ENCODE measurements at regions not wholly inside any gene's neighbourhood (a gene's known extent, or its start where the extent isn't known, plus 50 kb on each side); places are given as distances from the start of the nearest gene placed in this dataset.

- H3K4me3 ChIP-seq (ENCODE audit: low read length in 3 of 3), result no peak overlapping the region
- no peaks in the 10 kb centered on the region for H3K27me3 ChIP-seq (ENCODE audit: control insufficient read depth in 3 of 3, insufficient read depth in 3 of 3, low read length in 3 of 3)
- no peaks in the 10 kb centered on the region for H3K9me3 ChIP-seq (ENCODE audit: control insufficient read depth in 3 of 3, low read length in 3 of 3)
- no peaks in the 10 kb centered on the region for H3K36me3 ChIP-seq (ENCODE audit: control insufficient read depth in 3 of 3, insufficient read depth in 3 of 3, low read length in 3 of 3)
- no peak overlapping the region for H3K9ac ChIP-seq (ENCODE audit: low read depth in 1 of 3, low read length in 3 of 3)
- peaks cover 0 to 4% (median 0%) of the 10 kb centered on the region in 3 donors for H3K4me1 ChIP-seq (ENCODE audit: control insufficient read depth in 3 of 3, insufficient read depth in 3 of 3, low read length in 3 of 3)
- no peak overlapping the region for H3K27ac ChIP-seq (ENCODE audit: low read depth, low read length)
These were observed 595.7 kb upstream of the KLF4 start for GRCh38 chr9:108085294-108085693.

- H3K9ac ChIP-seq (ENCODE audit: low read depth in 1 of 3, low read length in 3 of 3), result no peak overlapping the region
- H3K4me1 ChIP-seq (ENCODE audit: control insufficient read depth in 3 of 3, insufficient read depth in 3 of 3, low read length in 3 of 3), result peaks cover 0 to 4% (median 0%) of the 10 kb centered on the region in 3 donors
- H3K27me3 ChIP-seq (ENCODE audit: control insufficient read depth in 3 of 3, insufficient read depth in 3 of 3, low read length in 3 of 3), result no peaks in the 10 kb centered on the region
- H3K4me3 ChIP-seq (ENCODE audit: low read length in 3 of 3), result no peak overlapping the region
- no peaks in the 10 kb centered on the region for H3K9me3 ChIP-seq (ENCODE audit: control insufficient read depth in 3 of 3, low read length in 3 of 3)
- H3K36me3 ChIP-seq (ENCODE audit: control insufficient read depth in 3 of 3, insufficient read depth in 3 of 3, low read length in 3 of 3), result no peaks in the 10 kb centered on the region
- H3K27ac ChIP-seq (ENCODE audit: low read depth, low read length), result no peak overlapping the region
These were observed 594.3 kb upstream of the KLF4 start for GRCh38 chr9:108083796-108084352.

- Histone ChIP-seq H3K27me3 (ENCODE audit: control insufficient read depth in 3 of 3, insufficient read depth in 3 of 3, low read length in 3 of 3) (no peaks in the 10 kb centered on the region), H3K9me3 (ENCODE audit: control insufficient read depth in 3 of 3, low read length in 3 of 3) (no peaks in the 10 kb centered on the region), H3K27ac (ENCODE audit: low read depth, low read length) (no peak overlapping the region), H3K36me3 (ENCODE audit: control insufficient read depth in 3 of 3, insufficient read depth in 3 of 3, low read length in 3 of 3) (no peaks in the 10 kb centered on the region), H3K4me3 (ENCODE audit: low read length in 3 of 3) (no peak overlapping the region), H3K4me1 (ENCODE audit: control insufficient read depth in 3 of 3, insufficient read depth in 3 of 3, low read length in 3 of 3) (peaks cover 0 to 4% (median 0%) of the 10 kb centered on the region in 3 donors), H3K9ac (ENCODE audit: low read depth in 1 of 3, low read length in 3 of 3) (no peak overlapping the region)
These were observed 593.7 kb upstream of the KLF4 start for GRCh38 chr9:108083160-108083750.

- Histone ChIP-seq H3K27me3 (ENCODE audit: control insufficient read depth in 3 of 3, insufficient read depth in 3 of 3, low read length in 3 of 3) (no peaks in the 10 kb centered on the region), H3K9me3 (ENCODE audit: control insufficient read depth in 3 of 3, low read length in 3 of 3) (no peaks in the 10 kb centered on the region), H3K9ac (ENCODE audit: low read depth in 1 of 3, low read length in 3 of 3) (no peak overlapping the region), H3K4me1 (ENCODE audit: control insufficient read depth in 3 of 3, insufficient read depth in 3 of 3, low read length in 3 of 3) (no peaks in the 10 kb centered on the region), H3K36me3 (ENCODE audit: control insufficient read depth in 3 of 3, insufficient read depth in 3 of 3, low read length in 3 of 3) (no peaks in the 10 kb centered on the region), H3K27ac (ENCODE audit: low read depth, low read length) (no peak overlapping the region), H3K4me3 (ENCODE audit: low read length in 3 of 3) (no peak overlapping the region)
These were observed 591.5 kb upstream of the KLF4 start for GRCh38 chr9:108081112-108081511.

GRCh38 chr9:108080285-108080684, 590.7 kb upstream of the KLF4 start:
- no peaks in the 10 kb centered on the region for H3K4me1 ChIP-seq (ENCODE audit: control insufficient read depth in 3 of 3, insufficient read depth in 3 of 3, low read length in 3 of 3)
- H3K9ac ChIP-seq (ENCODE audit: low read depth in 1 of 3, low read length in 3 of 3), result no peak overlapping the region
- no peaks in the 10 kb centered on the region for H3K9me3 ChIP-seq (ENCODE audit: control insufficient read depth in 3 of 3, low read length in 3 of 3)
- H3K27me3 ChIP-seq (ENCODE audit: control insufficient read depth in 3 of 3, insufficient read depth in 3 of 3, low read length in 3 of 3), result no peaks in the 10 kb centered on the region
- H3K4me3 ChIP-seq (ENCODE audit: low read length in 3 of 3), result no peak overlapping the region
- no peak overlapping the region for H3K27ac ChIP-seq (ENCODE audit: low read depth, low read length)
- H3K36me3 ChIP-seq (ENCODE audit: control insufficient read depth in 3 of 3, insufficient read depth in 3 of 3, low read length in 3 of 3), result no peaks in the 10 kb centered on the region

GRCh38 chr9:108078811-108079210, 589.2 kb upstream of the KLF4 start:
- no peaks in the 10 kb centered on the region for H3K27me3 ChIP-seq (ENCODE audit: control insufficient read depth in 3 of 3, insufficient read depth in 3 of 3, low read length in 3 of 3)
- no peak overlapping the region for H3K9ac ChIP-seq (ENCODE audit: low read depth in 1 of 3, low read length in 3 of 3)
- H3K27ac ChIP-seq (ENCODE audit: low read depth, low read length), result no peak overlapping the region

GRCh38 chr9:108078375-108078774, 588.8 kb upstream of the KLF4 start:
- Histone ChIP-seq H3K36me3 (ENCODE audit: control insufficient read depth in 3 of 3, insufficient read depth in 3 of 3, low read length in 3 of 3) (no peaks in the 10 kb centered on the region), H3K4me1 (ENCODE audit: control insufficient read depth in 3 of 3, insufficient read depth in 3 of 3, low read length in 3 of 3) (no peaks in the 10 kb centered on the region), H3K27ac (ENCODE audit: low read depth, low read length) (no peak overlapping the region), H3K27me3 (ENCODE audit: control insufficient read depth in 3 of 3, insufficient read depth in 3 of 3, low read length in 3 of 3) (no peaks in the 10 kb centered on the region), H3K9me3 (ENCODE audit: control insufficient read depth in 3 of 3, low read length in 3 of 3) (no peaks in the 10 kb centered on the region), H3K9ac (ENCODE audit: low read depth in 1 of 3, low read length in 3 of 3) (no peak overlapping the region), H3K4me3 (ENCODE audit: low read length in 3 of 3) (no peak overlapping the region)

More at GRCh38 chr9:108078811-108079210, 589.2 kb upstream of the KLF4 start:
- H3K4me1 ChIP-seq (ENCODE audit: control insufficient read depth in 3 of 3, insufficient read depth in 3 of 3, low read length in 3 of 3), result no peaks in the 10 kb centered on the region
- H3K9me3 ChIP-seq (ENCODE audit: control insufficient read depth in 3 of 3, low read length in 3 of 3), result no peaks in the 10 kb centered on the region
- H3K36me3 ChIP-seq (ENCODE audit: control insufficient read depth in 3 of 3, insufficient read depth in 3 of 3, low read length in 3 of 3), result no peaks in the 10 kb centered on the region
- no peak overlapping the region for H3K4me3 ChIP-seq (ENCODE audit: low read length in 3 of 3)

GRCh38 chr9:108077556-108077955, 588.0 kb upstream of the KLF4 start:
- Histone ChIP-seq H3K27ac (ENCODE audit: low read depth, low read length) (no peak overlapping the region), H3K27me3 (ENCODE audit: control insufficient read depth in 3 of 3, insufficient read depth in 3 of 3, low read length in 3 of 3) (no peaks in the 10 kb centered on the region), H3K4me3 (ENCODE audit: low read length in 3 of 3) (no peak overlapping the region), H3K4me1 (ENCODE audit: control insufficient read depth in 3 of 3, insufficient read depth in 3 of 3, low read length in 3 of 3) (no peaks in the 10 kb centered on the region), H3K36me3 (ENCODE audit: control insufficient read depth in 3 of 3, insufficient read depth in 3 of 3, low read length in 3 of 3) (no peaks in the 10 kb centered on the region), H3K9ac (ENCODE audit: low read depth in 1 of 3, low read length in 3 of 3) (no peak overlapping the region), H3K9me3 (ENCODE audit: control insufficient read depth in 3 of 3, low read length in 3 of 3) (no peaks in the 10 kb centered on the region)

GRCh38 chr9:108074900-108075299, 585.3 kb upstream of the KLF4 start:
- Histone ChIP-seq H3K36me3 (ENCODE audit: control insufficient read depth in 3 of 3, insufficient read depth in 3 of 3, low read length in 3 of 3) (no peaks in the 10 kb centered on the region), H3K4me3 (ENCODE audit: low read length in 3 of 3) (no peak overlapping the region), H3K9ac (ENCODE audit: low read depth in 1 of 3, low read length in 3 of 3) (no peak overlapping the region), H3K27ac (ENCODE audit: low read depth, low read length) (no peak overlapping the region), H3K27me3 (ENCODE audit: control insufficient read depth in 3 of 3, insufficient read depth in 3 of 3, low read length in 3 of 3) (no peaks in the 10 kb centered on the region), H3K9me3 (ENCODE audit: control insufficient read depth in 3 of 3, low read length in 3 of 3) (no peaks in the 10 kb centered on the region), H3K4me1 (ENCODE audit: control insufficient read depth in 3 of 3, insufficient read depth in 3 of 3, low read length in 3 of 3) (no peaks in the 10 kb centered on the region)

- H3K27me3 ChIP-seq (ENCODE audit: control insufficient read depth in 3 of 3, insufficient read depth in 3 of 3, low read length in 3 of 3), result no peaks in the 10 kb centered on the region
- no peaks in the 10 kb centered on the region for H3K9me3 ChIP-seq (ENCODE audit: control insufficient read depth in 3 of 3, low read length in 3 of 3)
- no peak overlapping the region for H3K27ac ChIP-seq (ENCODE audit: low read depth, low read length)
- H3K4me1 ChIP-seq (ENCODE audit: control insufficient read depth in 3 of 3, insufficient read depth in 3 of 3, low read length in 3 of 3), result no peaks in the 10 kb centered on the region
- H3K36me3 ChIP-seq (ENCODE audit: control insufficient read depth in 3 of 3, insufficient read depth in 3 of 3, low read length in 3 of 3), result no peaks in the 10 kb centered on the region
- no peak overlapping the region for H3K9ac ChIP-seq (ENCODE audit: low read depth in 1 of 3, low read length in 3 of 3)
- H3K4me3 ChIP-seq (ENCODE audit: low read length in 3 of 3), result no peak overlapping the region
These were observed 584.3 kb upstream of the KLF4 start for GRCh38 chr9:108073823-108074222.
